RWPE2 (cell line): ENCODE measurements at regions not wholly inside any gene's neighbourhood (a gene's known extent, or its start where the extent isn't known, plus 50 kb on each side); places are given as distances from the start of the nearest gene placed in this dataset.

Experiments used
- ATAC-seq: fragments of 200-7000 bp; cut with Tn5 transposase; 3 replicates; pipeline ENCODE4 v1.9.1; 2021; ENCODE audit warnings: low read depth
- DNase-seq: peaks from one replicate; pipeline ENCODE4 v3.0.0-alpha.2; 2020; ENCODE audit warnings: low spot score
- H3K27ac ChIP-seq: fragments of 450-650 bp; 2 replicates; pipeline ENCODE4 v1.5.1; 2017; ENCODE audit warnings: mild to moderate bottlenecking; ENCODE audit not compliant: poor library complexity, severe bottlenecking
- H3K27me3 ChIP-seq: fragments of 250-450 bp; sonication (Bioruptor Pico); 2 replicates; pipeline ENCODE4 v1.5.1; 2021; ENCODE audit warnings: mild to moderate bottlenecking, moderate library complexity; ENCODE audit not compliant: insufficient read depth, poor library complexity, severe bottlenecking
- H3K36me3 ChIP-seq: fragments of 250-450 bp; sonication (Bioruptor Pico); 2 replicates; pipeline ENCODE4 v1.5.1; 2020; ENCODE audit warnings: low read depth, mild to moderate bottlenecking, moderate library complexity
- H3K4me1 ChIP-seq: fragments of 250-450 bp; sonication (Bioruptor Pico); 2 replicates; pipeline ENCODE4 v1.5.1; 2021; ENCODE audit warnings: mild to moderate bottlenecking, moderate library complexity; ENCODE audit not compliant: insufficient read depth, poor library complexity, severe bottlenecking
- H3K4me3 ChIP-seq: fragments of 250-450 bp; sonication (Bioruptor Pico); 2 replicates; pipeline ENCODE4 v1.5.1; 2021; ENCODE audit warnings: mild to moderate bottlenecking, moderate library complexity; ENCODE audit not compliant: severe bottlenecking
- H3K9me3 ChIP-seq: fragments of 250-450 bp; sonication (Bioruptor Pico); 2 replicates; pipeline ENCODE4 v1.5.1; 2021; ENCODE audit warnings: mild to moderate bottlenecking, moderate library complexity; ENCODE audit not compliant: severe bottlenecking
- TF ChIP-seq, protein P1 (sequence below): fragments of 450-650 bp; IDR thresholded peaks from one replicate; pipeline ENCODE4 v1.5.1; 2017; ENCODE audit warnings: mild to moderate bottlenecking, moderate library complexity; ENCODE audit not compliant: poor library complexity, severe bottlenecking

GRCh38 chr4:26806331-26806730 is 54.3 kb upstream of the STIM2 start:
- TF ChIP-seq, protein P1, sequence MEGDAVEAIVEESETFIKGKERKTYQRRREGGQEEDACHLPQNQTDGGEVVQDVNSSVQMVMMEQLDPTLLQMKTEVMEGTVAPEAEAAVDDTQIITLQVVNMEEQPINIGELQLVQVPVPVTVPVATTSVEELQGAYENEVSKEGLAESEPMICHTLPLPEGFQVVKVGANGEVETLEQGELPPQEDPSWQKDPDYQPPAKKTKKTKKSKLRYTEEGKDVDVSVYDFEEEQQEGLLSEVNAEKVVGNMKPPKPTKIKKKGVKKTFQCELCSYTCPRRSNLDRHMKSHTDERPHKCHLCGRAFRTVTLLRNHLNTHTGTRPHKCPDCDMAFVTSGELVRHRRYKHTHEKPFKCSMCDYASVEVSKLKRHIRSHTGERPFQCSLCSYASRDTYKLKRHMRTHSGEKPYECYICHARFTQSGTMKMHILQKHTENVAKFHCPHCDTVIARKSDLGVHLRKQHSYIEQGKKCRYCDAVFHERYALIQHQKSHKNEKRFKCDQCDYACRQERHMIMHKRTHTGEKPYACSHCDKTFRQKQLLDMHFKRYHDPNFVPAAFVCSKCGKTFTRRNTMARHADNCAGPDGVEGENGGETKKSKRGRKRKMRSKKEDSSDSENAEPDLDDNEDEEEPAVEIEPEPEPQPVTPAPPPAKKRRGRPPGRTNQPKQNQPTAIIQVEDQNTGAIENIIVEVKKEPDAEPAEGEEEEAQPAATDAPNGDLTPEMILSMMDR, result no peak
- H3K4me1 ChIP-seq, result no peaks in the 10 kb centered on the region
- peak; percentile 74 for ATAC-seq
- no peaks in the 10 kb centered on the region for H3K27me3 ChIP-seq
- no peak overlapping the region for H3K27ac ChIP-seq
- H3K4me3 ChIP-seq, result no peak overlapping the region
- no peaks in the 10 kb centered on the region for H3K36me3 ChIP-seq
- H3K9me3 ChIP-seq, result no peaks in the 10 kb centered on the region
- no peak for DNase-seq

- peaks cover 6% of the 10 kb centered on the region for H3K4me1 ChIP-seq
- H3K9me3 ChIP-seq, result no peaks in the 10 kb centered on the region
- DNase-seq (no peak), ATAC-seq (no peak)
- H3K4me3 ChIP-seq, result no peak overlapping the region
- H3K27ac ChIP-seq, result no peak overlapping the region
- TF ChIP-seq, protein P1, result no peak
- no peaks in the 10 kb centered on the region for H3K27me3 ChIP-seq
- no peaks in the 10 kb centered on the region for H3K36me3 ChIP-seq
Measured at GRCh38 chr4:26807330-26807729, 53.3 kb upstream of the STIM2 start.

- Histone ChIP-seq H3K27me3 (no peaks in the 10 kb centered on the region), H3K4me1 (peaks cover 13% of the 10 kb centered on the region)
Measured at GRCh38 chr4:26809811-26810210, 50.8 kb upstream of the STIM2 start.

More at GRCh38 chr4:26809811-26810210, 50.8 kb upstream of the STIM2 start:
- Histone ChIP-seq H3K36me3 (no peaks in the 10 kb centered on the region), H3K27ac (no peak overlapping the region), H3K9me3 (no peaks in the 10 kb centered on the region), H3K4me3 (no peak overlapping the region)
- DNase-seq (no peak), ATAC-seq (no peak)
- TF ChIP-seq, protein P1, result no peak
